Stimulated activated CD4-positive, alpha-beta T cell treated with anti-CD3 and anti-CD28 coated beads, Interleukin-12 subunit alpha, Interleukin-12 subunit beta, amount 100 ng/mL, for 48 hours (primary cell): ENCODE measurements at regions not wholly inside any gene's neighbourhood (a gene's known extent, or its start where the extent isn't known, plus 50 kb on each side); places are given as distances from the start of the nearest gene placed in this dataset.

Experiments used
- DNase-seq, 3 donors: peaks; one replicate each; pipeline ENCODE4 v3.0.0-alpha.2; 2020; ENCODE audit warnings: low read depth in 2 of 3, low spot score in 1 of 3

DNA sequence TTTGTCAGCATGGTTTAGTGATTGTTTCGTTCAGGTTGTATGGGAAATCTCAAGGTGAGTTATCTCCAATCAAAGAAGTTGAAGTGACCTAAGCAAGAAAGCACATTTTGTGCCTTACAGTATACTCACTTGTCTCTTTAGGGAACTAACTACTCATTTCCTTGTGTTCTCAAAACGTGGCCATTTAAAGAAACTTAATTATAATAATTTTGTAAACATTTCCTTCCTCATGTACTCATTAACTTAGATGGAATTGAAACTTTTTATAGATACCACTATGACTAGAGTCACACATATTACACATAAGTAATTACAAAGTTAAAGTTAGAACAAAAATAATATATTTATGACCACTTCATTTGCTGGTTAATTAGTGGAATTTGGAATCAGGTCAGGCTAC is 552.6 kb downstream of the MRPL39 start:
- DNase-seq: no peak

GRCh38 chr21:25039461-25040380 is 567.6 kb downstream of the MRPL39 start:
- DNase-seq: no peak

- DNase-seq: no peak
These were observed 570.5 kb downstream of the MRPL39 start for GRCh38 chr21:25036775-25037174.

GRCh38 chr21:25031750-25032149 is 575.5 kb downstream of the MRPL39 start:
- no peak for DNase-seq

- no peak for DNase-seq
These were observed 577.7 kb downstream of the MRPL39 start for GRCh38 chr21:25029580-25029979.

GRCh38 chr21:25025596-25025995 is 581.7 kb downstream of the MRPL39 start:
- DNase-seq: no peak

GRCh38 chr21:25024639-25025038 is 582.6 kb downstream of the MRPL39 start:
- DNase-seq: no peak

- DNase-seq: no peak
These were observed 601.9 kb downstream of the MRPL39 start for GRCh38 chr21:25005388-25005787.

DNA sequence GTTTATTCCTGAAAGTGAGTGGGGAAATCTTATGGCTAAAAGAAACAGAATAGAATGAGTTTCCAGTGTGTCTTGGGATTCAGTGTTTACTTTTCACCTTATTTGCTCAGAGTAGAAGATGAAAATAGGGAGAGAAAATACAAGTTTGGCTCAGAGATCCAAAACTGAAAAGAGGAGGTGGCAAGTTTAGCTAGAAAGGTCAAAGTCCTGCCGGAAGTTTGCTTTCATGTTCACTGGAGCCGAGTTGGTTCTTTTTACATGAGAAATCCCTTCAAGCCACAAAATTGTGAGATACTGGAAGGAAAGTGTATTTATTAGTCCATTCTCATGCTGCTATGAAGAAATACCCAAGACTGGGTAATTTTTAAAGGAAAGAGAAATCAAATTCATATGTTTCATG is 604.6 kb downstream of the MRPL39 start:
- DNase-seq: no peak

GRCh38 chr21:24995216-24995615 is 612.1 kb downstream of the MRPL39 start:
- DNase-seq: no peak

DNA sequence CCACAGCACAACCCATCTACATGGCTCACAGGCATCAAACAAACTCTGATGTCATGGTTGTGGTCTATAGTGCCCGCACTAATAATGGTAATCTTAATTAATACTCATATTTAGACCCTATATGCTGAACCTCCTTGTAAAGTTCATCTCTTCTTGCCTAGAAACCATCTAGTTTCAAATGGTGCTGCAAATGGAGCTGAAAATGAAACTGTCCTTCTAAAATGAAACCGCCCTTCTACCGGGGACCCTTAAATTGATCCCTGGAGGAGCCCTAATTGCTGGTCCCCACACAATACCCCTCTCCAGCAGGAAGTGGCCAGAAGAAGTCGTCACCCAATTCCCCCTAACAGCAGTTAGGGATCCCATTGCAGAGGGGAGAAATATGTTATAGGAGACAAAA is 612.6 kb downstream of the MRPL39 start:
- DNase-seq: no peak

GRCh38 chr21:24989516-24989915 is 617.8 kb downstream of the MRPL39 start:
- no peak for DNase-seq

GRCh38 chr21:24988941-24989340 is 618.3 kb downstream of the MRPL39 start:
- no peak for DNase-seq

DNA sequence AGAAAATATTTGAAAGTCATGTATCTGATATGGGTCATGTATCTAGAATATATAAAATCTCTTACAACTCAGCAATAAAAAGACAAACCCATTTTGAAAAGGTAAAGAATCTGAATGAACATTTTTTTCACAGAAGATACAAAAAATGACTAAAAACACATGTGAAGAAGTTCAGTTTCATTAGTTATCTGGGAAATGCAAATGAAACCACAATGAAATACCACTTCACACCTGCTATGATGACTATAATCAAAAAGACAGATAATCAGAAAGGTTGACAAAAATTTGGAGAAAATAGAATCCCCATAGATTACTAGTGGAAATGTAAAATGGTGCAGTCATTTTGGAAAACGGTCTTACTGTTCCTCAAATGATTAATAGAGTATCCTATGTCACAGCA is 631.0 kb downstream of the MRPL39 start:
- no peak for DNase-seq

GRCh38 chr21:24969068-24969467 is 638.2 kb downstream of the MRPL39 start:
- DNase-seq: no peak

DNA sequence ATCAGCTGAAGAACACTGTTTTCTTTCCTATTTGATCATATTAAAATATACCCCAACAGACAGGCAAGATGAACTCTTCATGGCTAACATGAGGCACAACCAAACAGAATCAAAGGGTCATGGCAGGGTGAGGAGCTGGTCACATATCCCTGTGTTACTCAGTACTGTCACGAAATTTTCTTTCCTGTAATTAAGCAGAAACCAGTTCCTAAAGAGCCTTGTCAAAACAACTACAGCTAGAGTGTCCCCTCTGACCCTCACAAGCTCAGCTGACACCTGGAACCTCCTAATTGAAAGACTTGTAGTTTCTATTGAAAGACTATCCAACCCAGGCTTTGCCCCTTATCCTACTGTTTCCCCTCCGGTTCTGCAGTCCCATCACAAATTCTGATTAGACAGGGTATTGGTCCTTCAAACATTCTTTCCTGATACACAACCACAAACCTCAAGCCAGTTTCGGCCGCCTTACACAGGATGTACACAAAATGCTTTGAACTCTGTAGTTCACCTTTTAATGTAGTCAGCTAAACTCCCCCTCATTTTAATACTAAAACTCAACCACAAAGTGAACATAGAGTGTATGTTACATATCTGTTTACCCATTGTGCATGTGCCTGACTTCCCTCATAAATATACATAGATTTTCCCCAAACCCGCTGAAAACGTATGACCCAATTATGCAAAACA is 651.9 kb downstream of the MRPL39 start:
- DNase-seq: no peak

DNA sequence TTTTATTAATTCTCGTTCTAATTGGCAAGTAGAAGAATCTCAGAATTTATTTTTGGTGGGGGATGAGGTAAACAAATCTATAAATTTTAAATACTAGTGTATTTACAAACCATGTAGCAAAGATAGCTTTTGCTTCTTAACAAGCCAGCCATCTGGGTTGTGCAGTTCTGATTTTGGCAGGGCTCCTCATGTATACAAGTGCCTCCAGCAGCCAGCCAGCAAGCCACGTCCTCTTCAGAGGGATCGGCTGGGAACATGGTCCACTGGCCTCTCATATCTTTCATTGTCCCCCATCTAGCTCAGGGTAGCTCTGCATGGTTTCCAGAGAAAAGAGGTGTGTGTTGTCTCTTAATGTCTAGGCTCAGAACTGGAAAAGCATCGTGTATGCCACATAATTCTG is 659.1 kb downstream of the MRPL39 start:
- no peak for DNase-seq

DNA sequence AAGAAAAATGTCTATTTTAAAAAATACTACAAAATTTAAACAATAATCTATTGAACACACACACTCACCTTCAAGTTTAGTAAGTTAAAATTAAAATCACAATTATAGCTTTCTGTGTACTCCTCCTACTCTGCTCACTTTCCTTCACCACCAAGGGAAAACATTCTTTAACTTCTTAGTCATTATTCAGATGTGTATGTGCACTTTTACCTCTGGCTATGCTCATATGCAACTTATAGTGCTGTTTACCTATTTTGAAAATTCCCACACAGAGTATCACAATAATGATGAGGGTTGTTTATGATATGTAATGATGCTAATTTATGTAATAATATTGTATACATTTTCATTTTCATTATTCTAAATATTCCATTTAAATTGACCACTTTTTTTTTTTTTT is 661.4 kb downstream of the MRPL39 start:
- DNase-seq: no peak

GRCh38 chr21:24941316-24942185 is 665.7 kb downstream of the MRPL39 start:
- DNase-seq: no peak

- DNase-seq: no peak
These were observed 668.0 kb downstream of the MRPL39 start for GRCh38 chr21:24939291-24939690.

- no peak for DNase-seq
These were observed 668.7 kb downstream of the MRPL39 start for GRCh38 chr21:24938573-24938972.

GRCh38 chr21:24935991-24936390 is 671.3 kb downstream of the MRPL39 start:
- no peak for DNase-seq
